Muscle layer of duodenum (tissue), 2 donors: ENCODE measurements at regions not wholly inside any gene's neighbourhood (a gene's known extent, or its start where the extent isn't known, plus 50 kb on each side); places are given as distances from the start of the nearest gene placed in this dataset.
"Not testable (repeated sequence)": the region's sequence is repeated elsewhere in the genome, so short reads cannot be mapped to it uniquely, and the experiment has no call there.

ENCODE experiments used
- H3K27ac ChIP-seq: one replicate; pipeline ENCODE4 v1.7.0; 2013; ENCODE audit warnings: mild to moderate bottlenecking, low read length
- H3K27me3 ChIP-seq: one replicate; pipeline ENCODE4 v1.7.0; 2013; ENCODE audit warnings: low read depth, mild to moderate bottlenecking, control low read depth, low read length
- H3K36me3 ChIP-seq, 2 donors: one replicate each; pipeline ENCODE4 v1.7.0; 2013; ENCODE audit warnings: low read length in 2 of 2, control low read depth in 1 of 2, mild to moderate bottlenecking in 1 of 2; ENCODE audit not compliant: insufficient read depth in 2 of 2, control insufficient read depth in 1 of 2
- H3K4me1 ChIP-seq, 2 donors: one replicate each; pipeline ENCODE4 v1.7.0; 2013; ENCODE audit warnings: low read length in 2 of 2, mild to moderate bottlenecking in 2 of 2, control low read depth in 1 of 2, moderate library complexity in 1 of 2; ENCODE audit not compliant: insufficient read depth in 2 of 2, control insufficient read depth in 1 of 2
- H3K4me3 ChIP-seq, 2 donors: one replicate each; pipeline ENCODE4 v1.7.0; 2013; ENCODE audit warnings: low read length in 2 of 2, low read depth in 1 of 2, mild to moderate bottlenecking in 1 of 2
- H3K9me3 ChIP-seq, 2 donors: one replicate each; pipeline ENCODE4 v1.7.0; 2013; ENCODE audit warnings: low read length in 2 of 2, control low read depth in 1 of 2, mild to moderate bottlenecking in 1 of 2; ENCODE audit not compliant: control insufficient read depth in 1 of 2
- donor health status: healthy.

DNA sequence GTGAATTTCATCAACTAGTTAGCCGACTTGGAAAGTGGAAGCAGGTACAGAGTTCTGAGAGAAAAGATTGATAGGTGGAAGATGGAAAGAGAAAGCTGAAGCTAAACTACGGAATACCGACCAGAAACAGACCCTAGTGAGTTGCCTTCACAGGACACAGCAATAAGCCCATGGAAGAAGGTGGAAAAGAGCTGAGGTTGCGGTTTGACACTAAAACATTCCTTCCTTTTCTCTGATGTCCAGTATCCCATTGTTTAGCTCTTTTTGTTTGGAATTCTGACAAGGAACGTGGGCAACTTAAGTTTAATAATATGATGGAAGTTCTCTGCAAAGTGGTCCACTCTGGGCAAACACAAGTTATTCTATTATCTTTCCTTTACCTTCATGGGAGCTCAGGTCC is 110.1 kb upstream of the ADTRP start:
- Histone ChIP-seq H3K4me1 (no peaks in the 10 kb centered on the region), H3K4me3 (no peak overlapping the region), H3K36me3 (no peaks in the 10 kb centered on the region), H3K27me3 (no peaks in the 10 kb centered on the region), H3K27ac (no peak overlapping the region), H3K9me3 (peaks cover 0 to 2% of the 10 kb centered on the region in 2 donors)

DNA sequence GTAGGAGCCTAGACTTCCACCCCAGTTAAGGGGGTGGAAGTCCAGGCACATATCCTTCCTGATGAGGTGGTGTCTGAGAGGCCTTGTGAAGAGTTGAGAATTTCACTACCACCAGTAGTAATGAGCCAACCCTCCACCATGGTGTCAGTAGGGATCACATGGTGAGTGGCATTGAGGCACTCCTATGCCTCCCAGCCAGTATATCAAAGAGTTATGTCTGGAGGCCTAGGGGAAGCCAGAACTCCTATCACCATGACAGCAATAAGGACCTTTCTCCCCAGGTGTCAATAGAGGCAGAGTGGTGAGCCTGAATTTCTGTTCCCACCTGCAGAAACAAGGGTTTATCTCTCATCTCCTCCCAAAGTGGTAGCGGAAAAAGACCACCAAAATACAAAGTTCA is 106.6 kb upstream of the ADTRP start:
- no peaks in the 10 kb centered on the region for H3K9me3 ChIP-seq
- H3K27me3 ChIP-seq: no peaks in the 10 kb centered on the region
- no peak overlapping the region for H3K27ac ChIP-seq
- no peaks in the 10 kb centered on the region for H3K36me3 ChIP-seq
- no peak overlapping the region for H3K4me3 ChIP-seq
- H3K4me1 ChIP-seq: no peaks in the 10 kb centered on the region

DNA sequence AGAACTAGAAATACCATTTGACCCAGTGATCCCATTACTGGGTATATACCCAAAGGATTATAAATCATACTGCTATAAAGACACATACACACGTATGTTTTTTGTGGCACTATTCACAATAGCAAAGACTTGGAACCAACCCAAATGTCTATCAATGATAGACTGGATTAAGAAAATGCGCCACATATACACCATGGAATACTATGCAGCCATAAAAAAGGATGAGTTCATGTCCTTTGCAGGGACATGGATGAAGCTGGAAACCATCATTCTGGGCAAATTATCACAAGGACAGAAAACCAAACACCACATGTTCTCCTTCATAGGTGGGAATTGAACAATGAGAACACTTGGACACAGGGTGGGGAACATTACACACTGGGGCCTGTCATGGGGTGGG is 104.9 kb upstream of the ADTRP start:
- not testable (repeated sequence) for H3K27me3 ChIP-seq, H3K4me1 ChIP-seq, H3K27ac ChIP-seq, H3K4me3 ChIP-seq, H3K36me3 ChIP-seq, H3K9me3 ChIP-seq

DNA sequence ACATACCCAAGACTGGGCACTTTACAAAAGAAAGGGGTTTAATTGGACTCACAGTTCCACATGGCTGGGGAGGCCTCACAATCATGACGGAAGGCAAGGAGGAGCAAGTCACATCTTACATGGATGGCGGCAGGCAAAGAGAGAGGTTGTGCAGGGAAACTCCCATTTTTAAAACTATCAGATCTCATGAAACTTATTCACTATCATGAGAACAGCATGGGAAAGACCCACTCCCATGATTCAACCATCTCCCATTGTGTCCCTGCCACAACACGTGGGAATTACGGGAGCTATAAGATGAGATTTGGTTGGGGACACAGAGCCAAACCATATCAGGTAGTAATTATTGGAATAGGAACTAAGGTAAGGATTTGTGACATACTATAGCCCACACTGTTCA is 101.6 kb upstream of the ADTRP start:
- not testable (repeated sequence) for H3K9me3 ChIP-seq, H3K27ac ChIP-seq, H3K4me1 ChIP-seq, H3K4me3 ChIP-seq, H3K27me3 ChIP-seq, H3K36me3 ChIP-seq

DNA sequence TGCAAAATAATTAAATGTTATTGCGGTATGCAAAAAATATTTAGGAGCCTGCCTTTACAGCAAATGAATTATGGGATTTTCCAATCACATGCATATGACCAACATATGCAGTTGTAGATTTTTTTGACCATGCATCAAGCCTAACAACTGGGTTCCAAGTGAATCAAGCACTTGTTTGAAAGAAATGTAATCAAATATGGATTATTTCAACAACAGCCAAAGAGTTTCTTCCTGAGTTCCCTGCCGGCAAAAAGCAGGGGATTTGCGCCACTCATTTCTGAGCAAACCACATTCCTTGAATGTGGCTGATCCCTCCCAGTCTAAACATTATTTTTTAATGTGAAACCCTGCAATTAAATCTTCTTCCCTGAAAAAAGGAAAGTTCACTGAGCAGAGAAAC is 100.1 kb upstream of the ADTRP start:
- no peaks in the 10 kb centered on the region for H3K27me3 ChIP-seq
- H3K36me3 ChIP-seq: no peaks in the 10 kb centered on the region
- H3K4me3 ChIP-seq: no peak overlapping the region
- peaks cover 0 to 4% of the 10 kb centered on the region in 2 donors for H3K4me1 ChIP-seq
- no peaks in the 10 kb centered on the region for H3K9me3 ChIP-seq
- H3K27ac ChIP-seq: no peak overlapping the region

DNA sequence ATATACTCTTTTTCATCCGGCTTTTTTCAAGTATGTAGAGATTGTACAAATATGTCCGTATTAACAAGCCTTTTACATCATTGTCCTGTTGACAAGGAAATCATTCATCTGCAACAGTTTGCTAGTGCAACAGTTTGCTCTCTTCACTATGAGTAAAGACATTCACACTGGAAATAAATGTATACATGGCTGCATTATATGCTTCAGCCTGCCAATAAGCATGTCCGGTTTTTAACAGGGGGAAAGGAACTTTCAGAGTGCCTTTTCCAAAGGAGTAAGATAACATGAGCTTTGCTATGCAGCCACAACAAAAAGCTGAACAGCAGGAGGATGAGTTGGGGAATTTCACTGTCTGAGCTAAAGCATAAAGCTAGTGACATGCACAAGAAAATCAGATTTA is 99.4 kb upstream of the ADTRP start:
- Histone ChIP-seq H3K36me3 (no peaks in the 10 kb centered on the region), H3K4me1 (peaks cover 0 to 4% of the 10 kb centered on the region in 2 donors), H3K9me3 (no peaks in the 10 kb centered on the region), H3K4me3 (no peak overlapping the region), H3K27me3 (no peaks in the 10 kb centered on the region), H3K27ac (no peak overlapping the region)

DNA sequence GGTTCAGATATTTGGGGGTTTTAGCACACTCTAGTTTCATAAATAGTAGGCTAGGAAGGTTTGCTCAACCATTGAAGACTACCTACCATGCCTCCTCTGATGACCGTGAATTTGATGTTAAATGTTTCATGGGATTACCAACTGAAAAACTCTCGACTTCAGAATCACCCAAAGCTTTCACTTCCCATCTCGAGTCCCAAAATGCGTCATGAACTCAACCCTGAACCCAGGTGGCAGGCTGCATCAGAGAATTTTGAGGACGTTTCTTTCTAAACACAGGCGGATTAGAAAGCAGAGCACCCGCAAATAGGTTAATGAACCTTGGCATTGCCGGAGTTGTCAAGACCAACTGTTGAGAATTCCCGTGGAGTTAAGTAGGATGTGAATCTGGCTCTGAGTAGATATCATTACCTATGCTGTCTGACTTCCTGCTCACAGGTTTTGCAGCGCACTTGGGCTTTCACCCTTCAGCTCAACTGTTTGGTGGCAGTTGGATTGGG is 98.4 kb upstream of the ADTRP start:
- peaks cover 0 to 4% of the 10 kb centered on the region in 2 donors for H3K4me1 ChIP-seq
- no peaks in the 10 kb centered on the region for H3K9me3 ChIP-seq
- H3K27ac ChIP-seq: no peak overlapping the region
- H3K27me3 ChIP-seq: no peaks in the 10 kb centered on the region
- H3K36me3 ChIP-seq: no peaks in the 10 kb centered on the region
- H3K4me3 ChIP-seq: no peak overlapping the region

DNA sequence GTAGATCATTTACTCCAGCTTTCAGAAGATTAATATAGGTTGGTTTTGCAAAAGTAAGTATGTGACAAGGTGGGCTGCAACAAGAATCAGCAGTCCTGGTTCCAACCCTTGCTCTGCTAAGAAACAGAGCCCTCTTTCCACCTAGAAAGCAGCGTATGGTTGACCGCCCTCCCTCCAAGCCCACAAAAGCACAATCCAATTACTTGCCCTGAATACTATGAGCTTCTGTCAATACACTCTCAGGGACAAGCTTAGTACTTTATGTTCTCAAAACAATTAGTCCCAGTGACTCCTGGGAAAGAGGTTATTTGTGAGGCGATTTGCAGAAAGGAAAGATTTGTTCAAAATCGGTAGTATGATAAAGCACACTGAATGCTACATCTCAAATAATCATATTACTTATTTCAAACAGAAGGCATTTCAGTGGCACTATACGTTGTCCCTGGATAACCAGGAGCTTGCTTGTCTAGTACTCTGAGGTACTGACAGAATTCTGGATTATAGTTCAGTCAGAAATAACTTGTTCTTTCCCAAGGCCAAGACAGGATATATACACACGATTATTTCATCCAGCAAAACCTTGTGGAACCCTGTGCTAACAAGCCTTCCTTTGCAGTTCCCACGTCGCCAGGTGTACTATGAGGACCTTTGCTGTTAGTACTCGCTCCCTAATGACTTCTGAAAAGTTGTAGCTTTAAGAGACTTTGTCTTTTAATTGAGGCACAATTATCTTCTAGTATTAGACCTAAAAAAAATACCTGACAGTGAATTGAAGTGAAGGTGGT is 96.9 kb upstream of the ADTRP start:
- H3K4me1 ChIP-seq: peaks cover 0 to 4% of the 10 kb centered on the region in 2 donors

DNA sequence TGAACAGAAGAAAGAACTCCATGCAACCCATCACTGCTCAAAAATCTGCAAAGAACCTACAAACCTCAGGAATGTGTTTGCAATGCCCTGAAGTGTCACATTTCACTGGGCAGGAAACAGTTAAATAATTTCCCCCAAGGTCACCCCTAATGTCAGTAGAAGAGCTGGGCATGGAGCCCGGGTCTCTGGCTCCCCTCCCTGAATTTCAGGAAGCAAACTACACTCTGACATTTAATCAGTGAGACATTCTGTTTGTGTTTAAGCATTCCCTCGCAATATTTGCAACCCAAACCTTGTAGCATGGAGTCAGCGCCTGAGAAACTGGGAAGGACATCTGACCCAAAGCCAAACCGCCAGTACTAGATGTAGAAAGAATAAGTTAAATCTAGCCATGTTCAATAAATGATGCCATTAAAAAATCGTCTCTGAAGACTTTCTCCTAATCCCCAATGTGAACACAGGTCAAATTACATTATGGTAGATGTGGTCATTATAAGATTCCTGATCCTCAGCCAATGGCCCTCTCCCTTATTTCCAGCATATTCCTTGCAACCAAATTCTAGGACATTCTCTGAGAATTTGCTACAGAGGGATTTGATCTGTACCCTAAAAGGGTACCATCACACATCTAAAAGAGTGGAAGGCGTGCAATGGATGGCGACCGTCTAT is 91.2 kb upstream of the ADTRP start:
- H3K9me3 ChIP-seq: no peaks in the 10 kb centered on the region
- no peaks in the 10 kb centered on the region for H3K36me3 ChIP-seq
- H3K4me3 ChIP-seq: no peak overlapping the region
- no peaks in the 10 kb centered on the region for H3K27me3 ChIP-seq
- no peak overlapping the region for H3K27ac ChIP-seq
- peaks cover 0 to 10% of the 10 kb centered on the region in 2 donors for H3K4me1 ChIP-seq

More for the DNA sequence above, 96.9 kb upstream of the ADTRP start:
- Histone ChIP-seq H3K27ac (no peak overlapping the region), H3K9me3 (no peaks in the 10 kb centered on the region), H3K27me3 (no peaks in the 10 kb centered on the region), H3K4me3 (no peak overlapping the region), H3K36me3 (no peaks in the 10 kb centered on the region)

DNA sequence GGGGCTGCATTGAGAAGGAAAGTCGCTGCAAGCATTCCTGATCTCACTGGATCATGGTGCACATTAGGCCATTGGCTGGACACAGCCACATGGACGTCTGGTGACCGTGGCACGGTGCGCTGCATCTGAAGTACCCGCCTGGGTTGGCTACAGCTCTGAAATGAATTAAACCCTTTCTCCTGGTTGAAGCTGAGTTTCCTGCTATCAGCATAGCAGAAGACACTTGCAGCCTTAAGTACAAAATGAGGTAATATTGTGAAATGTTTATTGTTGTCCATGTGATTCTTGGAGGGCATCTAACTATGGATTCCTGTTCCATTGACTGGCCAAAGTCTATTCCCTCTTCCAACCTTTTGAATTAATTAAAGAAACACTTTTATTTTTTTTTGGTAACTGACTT is 89.8 kb upstream of the ADTRP start:
- Histone ChIP-seq H3K4me3 (no peak overlapping the region), H3K9me3 (no peaks in the 10 kb centered on the region), H3K27ac (no peak overlapping the region), H3K27me3 (no peaks in the 10 kb centered on the region), H3K4me1 (peaks cover 0 to 10% of the 10 kb centered on the region in 2 donors), H3K36me3 (no peaks in the 10 kb centered on the region)

DNA sequence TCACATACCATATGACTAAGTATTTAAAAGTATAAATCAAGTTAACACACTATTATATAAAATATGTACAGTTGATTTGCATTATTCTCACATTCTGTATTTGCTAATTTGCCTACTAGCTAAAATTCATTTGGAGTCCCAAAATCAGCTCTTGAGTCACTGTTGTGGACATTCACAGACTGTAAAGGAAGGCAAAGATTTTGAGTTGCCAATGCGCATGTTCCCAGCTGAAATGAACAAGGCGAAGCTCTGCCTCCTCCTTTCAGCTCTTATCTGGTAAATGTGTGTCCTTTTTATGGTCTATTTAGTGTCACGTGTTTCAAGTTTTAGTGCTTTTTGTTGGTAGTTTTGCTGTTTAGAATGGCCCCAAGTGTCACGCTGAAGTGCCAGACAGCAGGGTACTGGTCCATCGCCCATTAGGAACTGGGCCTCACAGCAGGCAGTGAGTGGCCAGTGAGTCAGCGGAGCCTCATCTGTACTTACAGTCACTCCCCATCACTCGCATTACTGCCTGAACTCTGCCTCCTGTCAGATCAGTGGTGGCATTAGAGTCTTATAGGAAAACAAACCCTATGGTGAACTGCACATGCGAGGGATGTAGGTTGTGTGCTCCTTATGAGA is 87.2 kb upstream of the ADTRP start:
- Histone ChIP-seq H3K4me3 (no peak overlapping the region), H3K36me3 (no peaks in the 10 kb centered on the region), H3K27ac (no peak overlapping the region), H3K27me3 (no peaks in the 10 kb centered on the region), H3K9me3 (no peaks in the 10 kb centered on the region), H3K4me1 (peaks cover 0 to 10% of the 10 kb centered on the region in 2 donors)
